Keratinocyte (primary cell): ENCODE measurements at regions not wholly inside any gene's neighbourhood (a gene's known extent, or its start where the extent isn't known, plus 50 kb on each side); places are given as distances from the start of the nearest gene placed in this dataset.

ENCODE experiments used
- DNase-seq: peaks from one replicate; pipeline ENCODE4 v3.0.0-alpha.2; 2011; ENCODE audit warnings: low read depth, missing footprints, low spot score
- FAIRE-seq: peaks from 2 replicates; lab custom pipeline; 2011; peaks lifted over from hg19 to GRCh38; lab: Jason Lieb, UNC
- H2AFZ ChIP-seq: 2 replicates; pipeline ENCODE4 v1.6.0; 2012; ENCODE audit warnings: low read length, control low read depth, inconsistent platforms; ENCODE audit not compliant: control insufficient read depth
- H3K27ac ChIP-seq: 2 replicates; pipeline ENCODE4 v1.5.1; 2011; ENCODE audit warnings: low read length; ENCODE audit not compliant: control insufficient read depth, insufficient read depth
- H3K27me3 ChIP-seq: 3 replicates; pipeline ENCODE4 v1.6.0; 2011; ENCODE audit warnings: low read length; ENCODE audit not compliant: control insufficient read depth, insufficient read depth; ENCODE audit errors: extremely low read depth
- H3K36me3 ChIP-seq, 2 experiments: 2 replicates in 1 of 2; 3 replicates in 1 of 2; pipeline ENCODE4 v1.5.1; 2011; ENCODE audit warnings: low read length in 2 of 2, mild to moderate bottlenecking in 1 of 2; ENCODE audit not compliant: control insufficient read depth in 2 of 2, insufficient read depth in 2 of 2; ENCODE audit errors: extremely low read depth in 1 of 2
- H3K4me1 ChIP-seq: 3 replicates; pipeline ENCODE4 v1.5.1; 2011; ENCODE audit warnings: low read length; ENCODE audit not compliant: control insufficient read depth, insufficient read depth; ENCODE audit errors: extremely low read depth
- H3K4me2 ChIP-seq: 3 replicates; pipeline ENCODE4 v1.6.0; 2011; ENCODE audit warnings: low read depth, low read length; ENCODE audit not compliant: control insufficient read depth, insufficient read depth; ENCODE audit errors: extremely low read depth
- H3K4me3 ChIP-seq, 3 experiments: fragments of 200-600 bp in 1 of 3; sonication (generic) in 1 of 3; 2 replicates in 2 of 3; 3 replicates in 1 of 3; pipeline ENCODE4 v1.5.1; 2011 to 2016; ENCODE audit warnings: low read length in 3 of 3, mild to moderate bottlenecking in 3 of 3, control low read depth in 2 of 3, inconsistent platforms in 1 of 3, low read depth in 1 of 3, mixed read lengths in 1 of 3, mixed run types in 1 of 3, moderate library complexity in 1 of 3; ENCODE audit not compliant: control insufficient read depth in 2 of 3, insufficient read depth in 2 of 3; ENCODE audit errors: extremely low read depth in 1 of 3
- H3K79me2 ChIP-seq: 2 replicates; pipeline ENCODE4 v1.6.0; 2012; ENCODE audit warnings: low read length; ENCODE audit not compliant: control insufficient read depth, insufficient read depth
- H3K9ac ChIP-seq: 3 replicates; pipeline ENCODE4 v1.6.0; 2011; ENCODE audit warnings: low read length; ENCODE audit not compliant: control insufficient read depth, insufficient read depth; ENCODE audit errors: extremely low read depth
- H3K9me1 ChIP-seq: 3 replicates; pipeline ENCODE4 v1.6.0; 2011; ENCODE audit warnings: low read length; ENCODE audit not compliant: control insufficient read depth, insufficient read depth; ENCODE audit errors: extremely low read depth
- H3K9me3 ChIP-seq: 2 replicates; pipeline ENCODE4 v1.5.1; 2012; ENCODE audit warnings: low read depth, low read length; ENCODE audit not compliant: control insufficient read depth
- H4K20me1 ChIP-seq: 3 replicates; pipeline ENCODE4 v1.6.0; 2011; ENCODE audit warnings: low read length; ENCODE audit not compliant: control insufficient read depth, insufficient read depth; ENCODE audit errors: extremely low read depth
- EZH2 ChIP-seq: IDR thresholded peaks from one replicate; pipeline ENCODE4 v1.6.1; 2012; ENCODE audit warnings: inconsistent platforms, mild to moderate bottlenecking, low read length, moderate library complexity
- dilution Hi-C: fragments of 300-500 bp; cut with MboI; formaldehyde crosslinking; loops from one replicate; pipeline ENCODE4 v1.7.0; 2020; ENCODE audit warnings: low sequenced_read_pairs; ENCODE audit not compliant: extremely low pct_ligation_motif_present
- TF ChIP-seq, protein P1 (sequence below), 3 experiments: IDR thresholded peaks in 1 of 3; conservative IDR thresholded peaks in 1 of 3; optimal IDR thresholded peaks in 1 of 3; 2 replicates in 2 of 3; 3 replicates in 1 of 3; pipeline versions ENCODE3 to v1.5.1; 2011; ENCODE audit warnings: low read length in 3 of 3, mild to moderate bottlenecking in 3 of 3, moderate library complexity in 2 of 3, control low read depth in 1 of 3, inconsistent platforms in 1 of 3; ENCODE audit not compliant: insufficient read depth in 2 of 3; ENCODE audit errors: extremely low read depth in 1 of 3

DNA sequence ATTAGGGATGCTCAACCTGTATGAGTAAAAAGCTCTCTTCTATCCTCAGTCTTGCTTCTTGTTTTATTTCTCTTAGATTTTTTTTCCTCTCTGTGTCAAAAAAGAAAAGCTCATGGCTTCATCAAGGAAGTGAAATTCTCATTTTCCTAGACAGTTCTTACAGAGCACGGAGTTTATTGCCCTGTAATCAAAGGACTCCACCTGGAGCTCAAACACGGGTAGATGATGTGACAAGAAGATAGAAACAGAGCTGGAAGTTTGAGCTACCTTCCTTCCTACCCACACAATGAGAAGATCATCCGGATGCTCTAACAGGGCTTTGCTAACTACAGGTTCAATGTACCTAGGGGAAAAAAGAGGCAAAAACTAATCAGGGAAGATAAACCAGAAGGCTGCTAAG, 564.8 kb downstream of the MED13L start:
- H3K36me3 ChIP-seq: no peaks in the 10 kb centered on the region
- dilution Hi-C loops: no loop called here
- no peak for TF ChIP-seq EZH2
- TF ChIP-seq, protein P1, sequence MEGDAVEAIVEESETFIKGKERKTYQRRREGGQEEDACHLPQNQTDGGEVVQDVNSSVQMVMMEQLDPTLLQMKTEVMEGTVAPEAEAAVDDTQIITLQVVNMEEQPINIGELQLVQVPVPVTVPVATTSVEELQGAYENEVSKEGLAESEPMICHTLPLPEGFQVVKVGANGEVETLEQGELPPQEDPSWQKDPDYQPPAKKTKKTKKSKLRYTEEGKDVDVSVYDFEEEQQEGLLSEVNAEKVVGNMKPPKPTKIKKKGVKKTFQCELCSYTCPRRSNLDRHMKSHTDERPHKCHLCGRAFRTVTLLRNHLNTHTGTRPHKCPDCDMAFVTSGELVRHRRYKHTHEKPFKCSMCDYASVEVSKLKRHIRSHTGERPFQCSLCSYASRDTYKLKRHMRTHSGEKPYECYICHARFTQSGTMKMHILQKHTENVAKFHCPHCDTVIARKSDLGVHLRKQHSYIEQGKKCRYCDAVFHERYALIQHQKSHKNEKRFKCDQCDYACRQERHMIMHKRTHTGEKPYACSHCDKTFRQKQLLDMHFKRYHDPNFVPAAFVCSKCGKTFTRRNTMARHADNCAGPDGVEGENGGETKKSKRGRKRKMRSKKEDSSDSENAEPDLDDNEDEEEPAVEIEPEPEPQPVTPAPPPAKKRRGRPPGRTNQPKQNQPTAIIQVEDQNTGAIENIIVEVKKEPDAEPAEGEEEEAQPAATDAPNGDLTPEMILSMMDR (optimal IDR thresholded peaks at IDR 0.05 in 1 of 3, IDR thresholded peaks at IDR 0.05 in 1 of 3, conservative IDR thresholded peaks at IDR 0.05 in 1 of 3; ENCODE audit: extremely low read depth in 1 of 3, insufficient read depth in 2 of 3, low read length in 3 of 3): no peak
- no peaks in the 10 kb centered on the region for H3K4me1 ChIP-seq
- no peaks in the 10 kb centered on the region for H4K20me1 ChIP-seq
- H3K79me2 ChIP-seq: no peaks in the 10 kb centered on the region
- H2AFZ ChIP-seq: no peak overlapping the region
- no peak overlapping the region for H3K4me3 ChIP-seq
- FAIRE-seq (no peak), DNase-seq (no peak)
- H3K9me1 ChIP-seq: no peaks in the 10 kb centered on the region
- H3K27ac ChIP-seq: no peak overlapping the region
- H3K4me2 ChIP-seq: no peak overlapping the region
- no peaks in the 10 kb centered on the region for H3K9me3 ChIP-seq
- H3K9ac ChIP-seq: no peak overlapping the region
- no peaks in the 10 kb centered on the region for H3K27me3 ChIP-seq

- Histone ChIP-seq H3K9me3 (no peaks in the 10 kb centered on the region), H3K9ac (no peak overlapping the region), H3K4me1 (no peaks in the 10 kb centered on the region), H3K27ac (no peak overlapping the region), H3K27me3 (no peaks in the 10 kb centered on the region), H3K4me3 (no peak overlapping the region), H4K20me1 (no peaks in the 10 kb centered on the region), H2AFZ (no peak overlapping the region), H3K36me3 (no peaks in the 10 kb centered on the region), H3K79me2 (no peaks in the 10 kb centered on the region), H3K4me2 (no peak overlapping the region), H3K9me1 (no peaks in the 10 kb centered on the region)
- dilution Hi-C loops: no loop called here
- DNase-seq (no peak), FAIRE-seq (no peak)
- TF ChIP-seq, protein P1 (optimal IDR thresholded peaks at IDR 0.05 in 1 of 3, IDR thresholded peaks at IDR 0.05 in 1 of 3, conservative IDR thresholded peaks at IDR 0.05 in 1 of 3; ENCODE audit: extremely low read depth in 1 of 3, insufficient read depth in 2 of 3, low read length in 3 of 3): no peak
- TF ChIP-seq EZH2: no peak
Observed at GRCh38 chr12:115710104-115710564, 567.4 kb downstream of the MED13L start.
